Right kidney (tissue), 1 donor: ENCODE measurements at regions not wholly inside any gene's neighbourhood (a gene's known extent, or its start where the extent isn't known, plus 50 kb on each side); places are given as distances from the start of the nearest gene placed in this dataset.
"Not testable (repeated sequence)": the region's sequence is repeated elsewhere in the genome, so short reads cannot be mapped to it uniquely, and the experiment has no call there.

Experiments used
- DNase-seq: peaks from one replicate; pipeline ENCODE4 v3.0.0-alpha.2; 2016

DNA sequence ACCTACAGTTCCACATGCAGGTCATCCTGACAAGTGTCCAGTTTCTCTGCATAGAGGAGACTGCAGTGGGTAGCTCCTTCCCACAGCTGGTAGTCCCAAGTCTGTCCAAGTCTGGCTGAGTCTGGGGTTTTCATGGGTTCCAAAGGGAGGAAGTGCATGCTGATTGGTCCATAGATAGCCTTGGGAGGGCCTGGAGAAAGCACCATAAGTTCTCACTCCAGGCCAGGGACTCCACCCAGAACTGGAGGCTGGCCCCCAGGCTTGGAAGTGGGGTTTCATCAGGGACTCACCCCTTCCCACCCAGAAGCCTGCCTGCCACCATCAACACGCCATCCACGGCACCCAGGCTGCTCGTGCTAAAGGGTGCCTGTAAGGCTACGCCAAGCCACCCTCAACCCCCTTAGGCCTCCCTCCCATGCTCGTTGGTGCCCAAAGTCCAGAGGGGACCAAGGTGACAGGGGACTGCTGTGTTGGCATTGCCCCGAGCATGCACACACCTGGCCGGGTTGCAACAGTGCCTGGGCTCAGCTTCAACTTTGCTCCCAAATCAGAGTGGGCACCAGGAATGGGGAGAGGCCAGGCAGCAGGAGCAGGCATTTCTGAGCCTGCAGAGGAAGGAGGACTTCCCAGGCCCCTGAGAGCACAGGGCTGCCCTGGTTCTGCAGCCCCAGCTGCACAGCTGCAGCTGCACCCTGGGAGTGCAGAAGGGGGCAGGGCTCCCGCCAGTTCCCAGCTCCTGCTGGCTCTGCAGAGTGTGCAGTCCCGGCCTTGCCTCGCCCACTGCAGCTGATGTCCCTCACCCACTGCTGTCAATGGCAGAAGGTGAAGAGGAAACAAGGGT, 116.5 kb upstream of the MAP2 start:
- DNase-seq, result no peak

DNA sequence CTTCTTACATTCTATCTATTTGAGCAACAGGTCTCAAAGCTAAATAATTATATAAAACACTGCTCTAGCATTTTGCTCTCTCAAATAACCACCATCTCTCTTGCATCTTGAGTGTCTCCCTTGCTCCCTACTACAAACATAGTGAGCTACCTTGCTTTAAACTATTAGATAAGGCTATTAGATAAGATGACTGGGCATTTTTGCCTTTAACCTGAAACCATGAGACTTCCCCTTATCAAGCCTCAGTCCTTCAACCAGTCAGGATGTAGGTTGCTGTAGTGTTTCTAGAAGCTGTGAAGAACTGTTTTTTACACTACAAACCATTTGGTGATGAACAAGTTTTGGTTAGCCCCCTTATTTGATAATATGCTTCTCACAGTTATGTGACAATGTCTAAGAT, 115.4 kb upstream of the MAP2 start:
- no peak for DNase-seq

DNA sequence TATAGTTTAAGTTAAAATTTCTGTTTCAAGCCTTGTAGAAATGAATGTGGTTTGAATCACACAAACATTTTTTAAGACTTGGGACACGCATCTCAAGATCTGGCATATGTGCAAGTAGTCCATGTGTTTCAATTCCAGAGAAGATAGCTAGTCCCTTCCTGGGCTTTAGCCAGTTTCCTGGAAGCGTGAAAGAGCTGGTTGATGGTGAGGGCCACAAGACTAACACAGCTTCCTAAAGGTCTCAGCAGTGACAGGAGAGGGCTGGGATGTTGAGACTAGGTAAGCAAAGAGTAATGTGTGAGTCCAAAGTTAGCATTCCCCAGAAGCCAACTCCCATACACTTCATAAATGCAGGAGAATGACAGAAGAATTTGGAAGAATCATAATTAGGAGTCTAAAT, 111.9 kb upstream of the MAP2 start:
- DNase-seq, result no peak

DNA sequence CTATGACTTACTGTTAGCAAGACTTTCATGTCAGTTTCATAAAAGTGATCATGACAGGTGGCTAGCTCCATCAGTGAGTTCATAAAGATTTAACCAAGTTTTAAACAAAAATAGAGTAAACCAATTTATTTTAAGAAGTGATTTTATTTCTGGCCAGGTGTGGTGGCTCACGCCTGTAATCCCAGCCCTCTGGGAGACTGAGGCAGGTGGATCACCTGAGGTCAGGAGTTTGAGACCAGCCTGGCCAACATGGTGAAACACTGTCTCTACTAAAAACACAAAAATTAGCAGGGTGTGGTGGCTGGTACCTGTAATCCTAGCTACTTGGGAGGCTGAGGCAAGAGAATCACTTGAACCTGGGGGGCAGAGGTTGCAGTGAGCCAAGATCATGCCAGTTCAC, 111.4 kb upstream of the MAP2 start:
- DNase-seq, result not testable (repeated sequence)

DNA sequence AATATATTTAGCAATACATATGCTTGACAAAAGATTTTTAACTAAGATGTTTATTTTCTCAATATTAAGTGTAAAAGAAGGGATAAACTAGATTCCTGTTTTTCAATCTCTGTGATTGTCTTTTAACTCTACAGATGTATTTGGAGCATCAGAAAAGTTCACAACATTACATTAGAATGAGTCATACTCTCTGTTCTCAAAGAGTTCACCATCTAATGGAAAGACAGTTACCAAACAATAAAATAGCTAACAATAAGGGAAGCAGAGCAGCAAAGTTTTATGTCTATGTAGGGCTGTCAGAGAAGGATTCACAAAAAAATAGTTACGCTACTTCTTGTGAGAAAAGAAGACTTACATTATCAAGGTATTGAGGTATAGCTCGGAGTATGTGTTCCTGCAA, 109.2 kb upstream of the MAP2 start:
- DNase-seq, result no peak

DNA sequence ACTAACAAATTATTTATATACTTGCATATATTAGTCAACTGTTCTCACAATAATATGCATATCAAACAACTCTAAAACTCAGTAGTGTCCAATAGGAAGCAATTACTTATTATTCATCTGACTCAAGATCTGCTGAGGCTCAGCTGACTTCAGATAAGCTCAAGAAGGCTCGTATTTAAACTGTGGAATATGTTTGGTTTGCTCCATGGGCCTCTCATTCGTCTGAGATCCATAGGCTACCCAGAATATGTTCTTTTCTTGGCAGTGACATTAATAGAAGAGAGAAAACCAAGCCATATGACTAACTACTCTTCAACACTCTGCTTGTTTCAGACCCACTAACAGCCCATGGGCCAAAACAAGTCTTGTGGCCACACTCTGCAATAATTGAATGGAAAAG, 107.7 kb upstream of the MAP2 start:
- no peak for DNase-seq

DNA sequence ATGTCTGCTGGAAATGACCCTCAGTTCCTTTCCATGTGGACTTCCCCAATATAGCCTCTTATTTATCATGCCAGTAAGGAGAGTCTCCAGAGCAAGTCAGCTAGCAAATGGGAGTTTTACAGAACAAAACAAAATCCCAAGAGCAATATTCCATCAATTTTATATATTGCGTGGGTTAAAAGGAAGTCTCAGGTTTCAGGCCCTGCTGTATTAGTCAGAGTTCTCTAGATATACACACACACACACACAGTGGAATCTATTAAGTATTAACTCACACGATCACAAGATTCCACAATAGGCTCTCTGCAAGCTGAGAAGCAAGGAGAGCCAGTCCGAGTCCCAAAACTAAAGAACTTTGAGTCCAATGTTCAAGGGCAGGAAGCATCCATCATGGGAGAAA, 102.8 kb upstream of the MAP2 start:
- DNase-seq, result no peak

DNA sequence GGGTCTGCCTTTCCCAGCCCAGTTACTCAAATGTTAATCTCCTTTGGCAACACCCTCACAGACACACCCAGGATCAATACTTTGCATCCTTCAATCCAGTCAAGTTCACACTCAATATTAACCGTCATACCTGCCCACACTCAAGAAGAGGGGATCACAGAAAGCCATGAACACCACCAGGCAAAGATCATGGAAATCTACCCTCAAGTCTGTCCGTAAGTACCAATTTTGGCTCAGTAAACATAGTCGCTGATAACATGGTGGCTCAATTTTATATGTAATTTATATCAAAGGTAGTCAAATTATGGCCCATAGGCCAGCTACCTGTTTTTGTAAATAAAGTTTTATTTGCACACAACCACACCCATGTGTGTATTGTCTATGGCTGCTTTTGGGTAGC, 102.3 kb upstream of the MAP2 start:
- no peak for DNase-seq

DNA sequence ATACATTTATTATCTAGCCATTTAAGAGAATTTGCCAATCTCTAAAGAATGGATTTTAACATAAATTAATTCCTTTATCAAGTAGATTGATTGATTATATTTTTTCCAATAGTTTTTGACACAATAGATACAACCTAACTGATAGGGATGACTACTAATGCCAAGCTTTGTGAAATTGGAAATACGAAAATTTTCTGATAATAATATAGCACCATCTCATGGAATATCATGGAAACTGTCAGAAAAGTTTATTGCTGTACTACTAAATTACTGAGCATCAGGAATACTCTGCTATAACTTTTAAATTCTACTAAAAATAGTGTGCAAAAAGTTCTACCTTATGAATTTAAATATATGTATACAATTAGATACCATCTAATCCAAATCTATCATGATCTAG, 101.8 kb upstream of the MAP2 start:
- DNase-seq, result no peak

DNA sequence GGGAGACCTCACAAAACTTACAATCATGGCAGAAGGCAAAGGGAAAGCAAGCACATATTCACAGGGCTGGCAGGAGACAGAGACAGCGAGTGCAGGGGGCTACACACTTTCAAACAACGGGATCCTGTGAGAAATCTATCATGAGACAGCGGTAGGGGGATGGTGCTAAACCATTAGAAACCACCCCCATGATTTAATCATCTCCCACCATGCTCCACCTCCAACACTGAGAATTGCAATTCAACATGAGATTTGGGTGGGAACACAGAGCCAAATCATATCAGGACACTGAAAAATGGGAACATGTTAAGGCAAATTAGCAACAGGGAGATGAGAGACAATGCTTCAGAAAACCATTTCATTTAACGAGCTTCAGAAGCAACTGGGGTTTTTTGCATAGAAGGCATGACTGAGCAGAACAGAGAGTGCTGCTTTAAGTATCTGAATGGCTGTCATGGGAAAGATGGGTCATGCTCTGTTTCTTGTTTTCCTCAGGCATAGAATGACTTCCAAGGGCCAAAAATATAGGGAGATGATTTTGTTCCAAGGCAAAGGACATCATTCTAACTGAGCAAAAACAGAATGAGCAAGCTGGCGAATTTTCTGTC, 100.8 kb upstream of the MAP2 start:
- DNase-seq, result no peak

DNA sequence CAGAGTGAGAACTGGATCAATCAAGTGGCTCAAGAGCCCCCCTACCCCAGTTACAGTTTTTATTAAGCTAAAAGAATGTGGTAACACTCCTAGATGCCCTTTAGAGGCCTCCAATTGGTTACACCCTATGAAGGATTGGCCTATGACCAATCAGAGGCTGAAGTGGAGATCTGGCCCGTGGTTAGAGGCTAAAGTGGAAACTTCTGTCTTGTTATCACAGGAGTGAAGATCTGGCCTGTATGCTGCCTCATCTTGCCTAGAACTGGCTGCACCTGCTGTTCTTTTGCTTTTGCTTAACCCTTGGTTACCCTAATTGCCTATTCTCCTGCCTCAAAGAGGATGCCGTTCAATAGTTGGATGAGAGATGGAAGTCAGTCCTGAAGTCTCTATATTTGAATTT, 100.1 kb upstream of the MAP2 start:
- DNase-seq, result no peak

DNA sequence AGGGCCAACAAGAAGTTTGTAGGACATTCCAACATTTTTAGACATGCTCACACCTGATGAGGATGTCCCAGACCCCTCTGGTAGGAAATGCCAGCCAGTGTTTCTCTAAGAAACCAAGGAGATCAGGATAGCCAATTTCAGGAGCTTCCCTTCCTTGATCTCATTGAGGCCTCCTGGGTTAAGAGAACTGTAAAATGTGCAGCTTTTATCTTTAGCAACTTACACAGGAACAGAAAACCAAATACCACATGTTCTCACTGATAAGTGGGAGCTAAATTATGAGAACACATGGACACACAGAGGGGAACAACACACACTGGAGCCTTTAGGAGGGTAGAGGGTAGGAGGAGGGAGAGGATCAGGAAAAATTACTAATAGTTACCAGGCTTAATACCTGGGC, 99.6 kb upstream of the MAP2 start:
- DNase-seq, result no peak

DNA sequence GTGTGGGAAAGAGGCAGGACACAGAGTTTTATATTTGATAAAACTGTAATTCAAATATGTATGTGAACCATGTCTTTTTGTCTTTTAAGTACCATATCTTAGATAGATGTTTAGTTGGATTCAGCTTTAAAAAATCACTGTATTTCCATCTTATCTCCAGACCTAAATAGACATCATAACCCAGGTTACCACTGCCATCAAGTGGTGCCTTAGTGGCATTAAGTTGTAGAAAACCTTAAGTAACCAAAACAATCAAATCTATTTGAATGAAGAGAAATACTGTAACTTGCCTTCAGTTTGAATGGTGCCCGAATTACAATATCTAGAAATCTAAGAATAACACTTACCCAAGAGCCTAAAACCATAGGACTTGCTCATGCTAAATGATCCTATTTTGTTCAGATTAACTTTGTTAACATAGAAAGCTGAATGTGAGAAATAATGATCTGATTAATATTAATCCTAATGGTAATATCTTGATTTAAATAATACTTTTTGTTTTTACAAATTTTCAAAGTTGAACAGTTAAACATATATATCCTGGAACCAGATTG, 92.5 kb upstream of the MAP2 start:
- DNase-seq, result no peak

DNA sequence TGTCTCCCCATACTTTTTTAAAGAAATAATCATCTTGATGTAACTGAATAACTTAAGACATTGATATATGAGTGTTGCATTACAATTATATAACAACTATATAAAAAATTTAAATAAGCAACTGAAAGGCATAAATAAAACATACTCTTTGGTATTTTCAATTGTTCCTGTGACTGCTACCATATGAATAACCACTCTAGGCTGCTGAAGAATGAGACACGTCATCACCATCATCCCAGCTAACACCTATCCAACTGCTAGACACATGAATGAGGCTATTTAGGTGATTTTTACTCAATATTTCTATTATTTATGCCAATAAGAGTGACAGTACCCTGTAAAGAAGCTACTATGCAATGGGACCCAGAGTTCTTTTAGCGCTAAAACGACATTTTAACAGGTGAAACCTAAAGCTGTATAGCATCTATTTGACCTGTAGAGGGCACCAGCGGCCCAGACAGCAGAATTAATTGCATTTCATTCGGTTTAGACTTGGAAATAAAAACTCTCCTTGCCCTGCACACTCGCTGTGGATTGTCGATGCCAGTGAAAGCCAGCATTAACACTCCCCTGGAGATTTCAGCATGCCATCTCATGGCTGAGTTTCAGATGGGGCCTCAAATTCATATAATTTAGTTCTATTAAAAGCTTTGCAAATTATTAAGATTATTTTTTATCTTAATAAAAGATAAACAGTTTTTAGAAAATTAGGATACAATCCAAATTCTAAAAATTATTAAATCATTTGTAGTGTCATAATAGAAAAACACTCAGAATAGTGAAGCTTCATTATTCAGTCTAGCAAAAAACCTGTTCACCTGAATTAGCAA, 89.4 kb upstream of the MAP2 start:
- DNase-seq, result peak; percentile 10

DNA sequence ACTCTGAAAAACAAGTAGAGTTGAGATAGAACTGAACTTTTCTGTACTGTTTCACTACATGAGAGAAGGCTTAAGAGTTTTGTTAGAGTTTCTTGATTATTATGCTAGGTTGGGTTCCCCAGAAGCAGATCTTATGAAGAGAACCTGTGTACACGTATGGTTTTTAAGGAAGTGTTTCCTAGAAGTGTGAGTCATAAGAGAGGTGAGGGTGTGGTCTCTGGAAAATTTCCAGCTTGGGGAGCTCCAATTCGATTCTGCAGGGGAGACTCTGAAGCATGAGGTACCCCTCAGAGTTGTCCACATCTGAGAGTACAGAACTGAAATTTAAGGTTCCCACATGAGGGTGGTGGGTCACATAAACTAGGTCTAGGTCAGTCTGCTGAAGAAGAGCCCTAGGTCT, 83.3 kb upstream of the MAP2 start:
- no peak for DNase-seq

DNA sequence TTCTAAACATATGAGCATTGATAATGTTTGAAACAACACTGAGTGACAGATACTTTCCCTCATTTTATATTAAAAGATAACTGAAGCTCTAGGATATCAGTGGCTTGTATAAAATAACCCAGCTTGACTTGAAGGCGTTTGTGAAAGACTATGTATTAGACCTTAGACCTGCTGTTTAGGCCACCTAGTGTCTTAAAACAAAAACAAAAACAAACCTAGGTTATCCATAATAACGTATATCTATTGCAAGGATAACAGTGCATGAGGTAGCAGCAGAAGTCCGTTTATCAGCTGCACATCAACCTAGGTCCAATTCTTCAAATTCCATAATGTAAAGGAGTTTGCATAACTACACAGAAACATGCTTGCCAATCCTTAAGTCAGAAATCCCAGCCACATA, 79.5 kb upstream of the MAP2 start:
- DNase-seq, result no peak

DNA sequence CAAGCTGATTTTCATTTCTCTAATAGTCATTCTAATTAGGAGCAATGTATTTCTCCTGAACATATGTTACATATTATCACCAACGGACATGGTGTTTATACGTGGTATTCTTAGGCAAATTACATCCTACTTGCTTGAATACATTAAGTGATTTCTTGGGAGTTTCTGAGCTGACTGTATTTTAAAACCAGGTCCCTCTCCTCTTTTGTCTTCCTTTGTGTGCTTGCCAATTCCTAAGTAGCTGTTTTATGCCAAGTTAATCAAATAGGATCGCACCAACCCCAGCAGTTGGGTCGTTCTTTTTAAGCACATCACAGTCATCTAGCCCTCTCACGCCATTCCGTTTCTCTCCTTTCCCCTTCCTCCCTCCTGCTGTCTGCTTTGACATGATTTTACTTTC, 75.4 kb upstream of the MAP2 start:
- DNase-seq, result no peak

DNA sequence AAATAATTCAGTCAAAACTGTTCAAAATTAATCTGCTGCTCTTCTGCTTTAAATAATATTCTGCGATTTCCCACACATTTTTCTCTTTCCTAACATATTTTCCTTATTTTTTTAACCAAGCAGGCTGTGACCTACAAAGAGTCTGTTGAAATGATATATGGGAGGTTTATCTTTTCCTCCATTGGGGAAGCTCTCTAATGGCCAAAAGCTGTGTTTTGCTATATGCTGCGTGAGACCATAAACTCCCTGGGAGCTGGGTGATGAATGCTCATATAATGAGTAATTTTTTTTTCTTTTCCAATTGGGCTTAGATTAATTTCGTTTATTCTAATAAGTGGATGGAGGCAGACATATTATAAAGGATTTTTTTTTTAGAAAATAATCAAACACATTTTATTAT, 72.2 kb upstream of the MAP2 start:
- DNase-seq, result no peak

DNA sequence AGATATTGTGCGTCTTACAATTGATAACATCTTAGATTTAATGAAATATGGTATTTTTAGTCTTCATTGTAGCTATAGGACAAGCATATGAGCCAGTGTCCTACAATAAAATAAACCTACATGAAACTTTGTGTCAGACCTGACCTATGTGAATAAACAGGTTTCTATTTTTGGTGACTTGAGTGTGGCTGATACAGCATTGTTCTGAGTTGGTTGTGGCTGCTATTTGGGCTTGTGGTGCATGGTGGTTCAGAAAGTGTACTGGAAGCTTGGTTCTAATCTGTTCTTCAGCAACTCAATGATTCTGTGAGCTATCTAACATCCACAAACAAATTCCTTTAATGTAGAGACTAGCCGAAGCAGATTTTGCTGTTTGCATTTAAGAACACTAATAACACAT, 64.9 kb upstream of the MAP2 start:
- no peak for DNase-seq

DNA sequence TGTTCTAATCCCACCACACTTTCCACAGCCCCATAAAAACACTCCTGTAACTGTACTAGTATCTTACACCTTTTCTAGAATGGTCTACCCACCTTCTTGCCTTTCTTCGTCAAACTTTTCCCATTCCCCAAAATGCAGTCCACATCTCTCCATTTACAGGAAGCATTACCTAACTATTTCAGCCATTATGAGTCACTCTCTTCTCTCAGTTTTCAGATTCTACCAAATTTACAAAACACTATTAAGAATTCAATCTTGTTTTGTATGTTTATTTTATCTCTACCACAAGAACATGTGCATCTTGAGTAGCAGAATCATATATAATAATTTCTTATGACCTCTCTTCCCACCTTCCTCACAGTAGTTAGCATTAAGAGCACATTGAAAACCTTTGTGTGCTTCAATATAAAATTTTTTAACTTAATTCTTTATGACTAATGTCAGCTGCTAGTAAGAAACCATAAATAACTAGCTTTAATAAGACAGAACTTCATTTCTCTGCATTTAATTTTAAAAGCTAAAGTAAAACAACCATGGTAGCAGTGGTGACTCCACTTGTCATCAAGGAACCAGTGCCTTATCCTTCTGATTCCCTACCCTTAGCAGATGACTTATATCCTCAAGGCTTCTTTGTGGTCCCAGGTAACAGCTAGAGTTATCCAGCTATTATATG, 56.6 kb upstream of the MAP2 start:
- DNase-seq, result no peak

DNA sequence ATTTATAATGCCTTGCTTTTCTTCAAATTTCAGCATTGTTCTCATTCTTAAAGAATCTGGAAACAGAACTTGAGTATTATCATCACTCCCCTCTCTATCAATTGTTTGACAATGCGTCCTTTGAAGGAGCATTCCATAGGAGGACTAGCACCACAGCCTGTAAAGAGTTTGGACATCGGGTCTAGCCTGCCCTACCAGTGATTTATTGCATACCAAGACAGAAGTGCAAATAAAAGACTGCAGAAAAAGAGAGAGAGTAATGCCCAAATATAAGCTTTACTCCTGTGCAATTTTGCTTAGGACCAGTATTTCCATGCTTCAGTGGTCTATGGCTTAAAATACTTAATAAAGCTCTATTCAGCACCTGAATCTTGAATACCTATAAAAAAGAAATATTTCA, 55.4 kb upstream of the MAP2 start:
- no peak for DNase-seq

DNA sequence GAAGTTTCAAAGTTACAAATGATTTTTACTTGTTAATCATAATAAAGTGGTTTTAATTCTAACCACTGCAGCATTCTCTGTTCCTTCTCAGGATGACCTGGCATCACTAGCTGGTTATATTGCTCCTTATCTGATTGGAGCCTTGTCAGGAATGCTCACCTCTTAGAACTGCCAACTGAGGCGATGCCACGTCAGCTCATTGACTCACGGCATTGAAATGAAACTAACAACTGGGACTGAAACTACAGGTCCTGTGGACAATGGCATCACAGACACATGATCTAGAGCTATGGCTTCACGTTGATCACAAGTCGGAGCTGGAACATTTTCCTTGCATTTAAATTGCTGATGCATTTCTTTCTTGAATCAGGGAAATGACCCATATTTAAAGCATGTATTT, 54.9 kb upstream of the MAP2 start:
- no peak for DNase-seq

DNA sequence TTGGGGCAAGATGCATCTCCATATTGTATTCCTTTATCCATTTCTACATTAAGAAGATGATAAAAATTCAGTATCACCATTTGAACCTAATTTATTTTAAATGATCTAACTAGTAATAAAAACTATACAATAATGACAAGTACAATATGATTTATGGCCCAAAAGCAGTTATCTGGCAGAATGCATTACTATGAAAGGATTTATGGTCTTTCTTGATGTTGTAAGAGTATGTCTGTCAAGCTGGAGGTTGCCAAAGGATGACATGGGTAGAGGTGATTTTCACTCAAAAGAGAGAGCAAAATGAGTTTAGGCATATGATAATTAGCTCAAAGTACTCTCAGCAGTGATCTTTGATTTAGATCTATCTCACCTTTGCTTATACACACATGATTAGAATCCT, 54.2 kb upstream of the MAP2 start:
- DNase-seq, result no peak
